ENCODE measurements at regions not wholly inside any gene's neighbourhood (a gene's known extent, or its start where the extent isn't known, plus 50 kb on each side); places are given as distances from the start of the nearest gene placed in this dataset.

DNA sequence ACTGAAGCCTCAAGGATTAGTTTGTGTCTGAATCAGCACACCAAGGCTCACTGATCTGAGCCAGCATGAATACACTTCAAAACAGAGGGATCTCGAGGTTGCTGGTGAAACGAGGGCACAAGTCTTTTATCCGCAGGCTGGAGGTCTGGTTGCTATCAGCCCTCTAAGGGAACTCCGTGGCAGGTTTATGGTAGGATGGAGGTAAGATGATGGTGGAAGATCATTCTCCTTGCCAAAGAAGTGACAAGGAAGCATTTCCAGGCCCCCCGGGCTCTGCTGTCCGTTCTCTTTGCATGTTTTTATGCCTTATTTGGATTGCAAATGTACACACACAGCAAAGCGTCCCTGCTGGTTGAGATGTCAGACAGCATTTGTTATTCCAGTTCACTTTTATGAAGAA, 268.3 kb downstream of the ARHGAP12 start:
- POLR2A ChIA-PET = no interaction called here
- TF ChIP-seq FOXK2 (IDR thresholded peaks at IDR 0.05) (no peak), BHLHE40 (IDR thresholded peaks at IDR 0.05; ENCODE audit: borderline replicate concordance) (no peak), CTBP1 (IDR thresholded peaks at IDR 0.05; ENCODE audit: borderline replicate concordance) (no peak), L3MBTL2 (conservative IDR thresholded peaks at IDR 0.05) (no peak), ELF4 (IDR thresholded peaks at IDR 0.05) (no peak), LEF1 (IDR thresholded peaks at IDR 0.05; ENCODE audit: borderline replicate concordance) (no peak), ZNF384 (IDR thresholded peaks at IDR 0.05) (no peak), ARNT (IDR thresholded peaks at IDR 0.05) (no peak), SP1 (IDR thresholded peaks at IDR 0.05) (no peak), NFRKB (IDR thresholded peaks at IDR 0.05) (no peak), HDGF (IDR thresholded peaks at IDR 0.05; ENCODE audit: borderline replicate concordance) (no peak), SUZ12 (IDR thresholded peaks at IDR 0.05) (no peak), FOXM1 (IDR thresholded peaks at IDR 0.05; ENCODE audit: borderline replicate concordance) (no peak), FOXA1 (IDR thresholded peaks at IDR 0.05) (no peak), TARDBP (IDR thresholded peaks at IDR 0.05) (no peak)
- TF ChIP-seq, protein P1, sequence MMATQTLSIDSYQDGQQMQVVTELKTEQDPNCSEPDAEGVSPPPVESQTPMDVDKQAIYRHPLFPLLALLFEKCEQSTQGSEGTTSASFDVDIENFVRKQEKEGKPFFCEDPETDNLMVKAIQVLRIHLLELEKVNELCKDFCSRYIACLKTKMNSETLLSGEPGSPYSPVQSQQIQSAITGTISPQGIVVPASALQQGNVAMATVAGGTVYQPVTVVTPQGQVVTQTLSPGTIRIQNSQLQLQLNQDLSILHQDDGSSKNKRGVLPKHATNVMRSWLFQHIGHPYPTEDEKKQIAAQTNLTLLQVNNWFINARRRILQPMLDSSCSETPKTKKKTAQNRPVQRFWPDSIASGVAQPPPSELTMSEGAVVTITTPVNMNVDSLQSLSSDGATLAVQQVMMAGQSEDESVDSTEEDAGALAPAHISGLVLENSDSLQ (IDR thresholded peaks at IDR 0.05) = no peak
- no peak for DNase-seq (ENCODE audit: extremely low spot score)
- CTCF ChIA-PET = no interaction called here

DNA sequence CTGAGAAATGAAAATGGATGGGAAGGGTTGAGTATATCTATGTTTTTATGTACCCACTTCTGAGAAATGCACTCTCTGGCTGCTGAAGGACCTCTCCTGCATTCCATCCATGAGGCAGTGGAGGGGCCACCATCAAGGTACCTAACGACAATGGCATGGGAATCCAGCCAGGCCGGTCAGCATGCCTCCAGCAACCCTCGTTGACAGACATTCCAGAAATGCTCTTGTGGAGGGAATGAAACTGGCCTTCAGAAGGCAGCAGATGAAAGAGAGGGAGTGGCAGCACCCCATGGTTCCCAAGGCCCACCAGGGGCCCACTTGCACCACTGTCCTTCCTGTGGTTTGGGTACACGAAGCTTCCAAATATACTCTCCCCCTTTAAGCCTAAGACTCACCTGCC, 269.0 kb downstream of the ARHGAP12 start:
- ChIA-PET CTCF (no interaction called here), POLR2A (no interaction called here)
- TF ChIP-seq HDGF (IDR thresholded peaks at IDR 0.05; ENCODE audit: borderline replicate concordance) (no peak), CTBP1 (IDR thresholded peaks at IDR 0.05; ENCODE audit: borderline replicate concordance) (no peak), FOXK2 (IDR thresholded peaks at IDR 0.05) (no peak), ARNT (IDR thresholded peaks at IDR 0.05) (no peak), SP1 (IDR thresholded peaks at IDR 0.05) (no peak), NFRKB (IDR thresholded peaks at IDR 0.05) (no peak), FOXM1 (IDR thresholded peaks at IDR 0.05; ENCODE audit: borderline replicate concordance) (no peak), L3MBTL2 (conservative IDR thresholded peaks at IDR 0.05) (no peak), BHLHE40 (IDR thresholded peaks at IDR 0.05; ENCODE audit: borderline replicate concordance) (no peak), LEF1 (IDR thresholded peaks at IDR 0.05; ENCODE audit: borderline replicate concordance) (no peak), FOXA1 (IDR thresholded peaks at IDR 0.05) (no peak), ZNF384 (IDR thresholded peaks at IDR 0.05) (no peak), TARDBP (IDR thresholded peaks at IDR 0.05) (no peak), SUZ12 (IDR thresholded peaks at IDR 0.05) (no peak), ELF4 (IDR thresholded peaks at IDR 0.05) (no peak)
- TF ChIP-seq, protein P1 (IDR thresholded peaks at IDR 0.05) = no peak
- no peak for DNase-seq (ENCODE audit: extremely low spot score)

DNA sequence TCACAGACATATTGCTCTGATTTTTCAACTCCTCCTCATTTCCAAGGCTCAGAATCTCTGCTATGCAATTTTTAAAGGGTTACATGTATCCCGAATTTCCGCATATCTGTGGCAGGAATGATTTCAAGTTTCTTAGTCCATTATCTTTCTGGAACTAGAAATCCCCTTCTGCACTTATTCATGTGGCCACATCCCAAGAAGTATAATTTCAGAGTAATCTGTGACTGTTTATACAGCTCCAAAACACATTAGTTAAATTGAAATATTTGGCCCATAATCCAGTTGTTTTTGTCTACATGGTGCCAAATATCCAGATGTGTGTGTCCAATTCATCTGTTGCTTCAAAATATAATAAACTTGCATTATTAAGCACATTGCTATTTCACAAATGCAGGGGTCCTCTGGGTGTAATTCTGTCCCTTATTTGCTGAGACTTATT, 271.2 kb downstream of the ARHGAP12 start:
- ChIA-PET POLR2A (no interaction called here), CTCF (no interaction called here)
- DNase-seq (ENCODE audit: extremely low spot score) = no peak
- no peak for TF ChIP-seq BHLHE40 (IDR thresholded peaks at IDR 0.05; ENCODE audit: borderline replicate concordance)
- no peak for TF ChIP-seq LEF1 (IDR thresholded peaks at IDR 0.05; ENCODE audit: borderline replicate concordance)
- TF ChIP-seq, protein P1 (IDR thresholded peaks at IDR 0.05) = no peak
- TF ChIP-seq FOXM1 (IDR thresholded peaks at IDR 0.05; ENCODE audit: borderline replicate concordance) = no peak
- no peak for TF ChIP-seq HDGF (IDR thresholded peaks at IDR 0.05; ENCODE audit: borderline replicate concordance)
- no peak for TF ChIP-seq ZNF384 (IDR thresholded peaks at IDR 0.05)
- TF ChIP-seq FOXA1 (IDR thresholded peaks at IDR 0.05) = no peak
- no peak for TF ChIP-seq L3MBTL2 (conservative IDR thresholded peaks at IDR 0.05)
- TF ChIP-seq NFRKB (IDR thresholded peaks at IDR 0.05) = no peak
- TF ChIP-seq TARDBP (IDR thresholded peaks at IDR 0.05) = no peak
- TF ChIP-seq FOXK2 (IDR thresholded peaks at IDR 0.05) = no peak
- no peak for TF ChIP-seq SUZ12 (IDR thresholded peaks at IDR 0.05)
- TF ChIP-seq SP1 (IDR thresholded peaks at IDR 0.05) = no peak
- no peak for TF ChIP-seq CTBP1 (IDR thresholded peaks at IDR 0.05; ENCODE audit: borderline replicate concordance)
- TF ChIP-seq ELF4 (IDR thresholded peaks at IDR 0.05) = no peak
- TF ChIP-seq ARNT (IDR thresholded peaks at IDR 0.05) = no peak

DNA sequence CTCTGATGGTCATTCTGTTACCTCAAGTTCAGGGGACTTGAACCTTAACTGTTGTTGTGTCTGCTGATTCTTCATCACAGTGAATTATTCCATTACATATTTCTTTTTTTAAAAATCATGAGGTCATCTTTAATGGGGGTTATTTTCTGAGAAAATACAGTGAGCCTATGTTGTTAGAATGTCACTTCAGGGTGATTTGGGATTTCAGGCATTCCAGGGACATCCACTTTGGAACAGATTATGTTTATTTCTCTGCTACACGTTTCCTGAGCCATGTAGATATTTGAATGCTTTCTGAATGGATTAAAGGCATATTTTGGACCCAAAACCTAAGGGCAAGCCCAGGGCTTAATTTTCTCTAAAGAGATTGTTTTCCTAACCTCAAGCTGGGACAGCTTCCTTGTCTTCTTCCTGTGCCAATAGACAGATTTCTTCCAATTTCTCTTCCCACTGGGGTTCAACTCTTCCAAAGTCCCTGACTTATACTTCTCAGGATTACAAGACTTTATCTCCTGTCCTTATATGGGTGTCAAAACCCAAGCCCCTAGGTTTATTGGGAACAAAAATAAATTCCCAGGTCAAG, 271.7 kb downstream of the ARHGAP12 start:
- POLR2A ChIA-PET = no interaction called here
- TF ChIP-seq FOXA1 (IDR thresholded peaks at IDR 0.05) = no peak
- TF ChIP-seq, protein P1 (IDR thresholded peaks at IDR 0.05) = no peak
- no peak for TF ChIP-seq HDGF (IDR thresholded peaks at IDR 0.05; ENCODE audit: borderline replicate concordance)
- TF ChIP-seq FOXM1 (IDR thresholded peaks at IDR 0.05; ENCODE audit: borderline replicate concordance) = no peak
- no peak for TF ChIP-seq LEF1 (IDR thresholded peaks at IDR 0.05; ENCODE audit: borderline replicate concordance)
- no peak for TF ChIP-seq TARDBP (IDR thresholded peaks at IDR 0.05)
- TF ChIP-seq NFRKB (IDR thresholded peaks at IDR 0.05) = no peak
- TF ChIP-seq BHLHE40 (IDR thresholded peaks at IDR 0.05; ENCODE audit: borderline replicate concordance) = no peak
- TF ChIP-seq CTBP1 (IDR thresholded peaks at IDR 0.05; ENCODE audit: borderline replicate concordance) = no peak
- TF ChIP-seq L3MBTL2 (conservative IDR thresholded peaks at IDR 0.05) = no peak
- TF ChIP-seq ELF4 (IDR thresholded peaks at IDR 0.05) = no peak
- TF ChIP-seq SP1 (IDR thresholded peaks at IDR 0.05) = no peak
- no peak for TF ChIP-seq ARNT (IDR thresholded peaks at IDR 0.05)
- TF ChIP-seq ZNF384 (IDR thresholded peaks at IDR 0.05) = no peak
- no peak for TF ChIP-seq SUZ12 (IDR thresholded peaks at IDR 0.05)
- TF ChIP-seq FOXK2 (IDR thresholded peaks at IDR 0.05) = no peak
- CTCF ChIA-PET = no interaction called here
- DNase-seq (ENCODE audit: extremely low spot score) = no peak

DNA sequence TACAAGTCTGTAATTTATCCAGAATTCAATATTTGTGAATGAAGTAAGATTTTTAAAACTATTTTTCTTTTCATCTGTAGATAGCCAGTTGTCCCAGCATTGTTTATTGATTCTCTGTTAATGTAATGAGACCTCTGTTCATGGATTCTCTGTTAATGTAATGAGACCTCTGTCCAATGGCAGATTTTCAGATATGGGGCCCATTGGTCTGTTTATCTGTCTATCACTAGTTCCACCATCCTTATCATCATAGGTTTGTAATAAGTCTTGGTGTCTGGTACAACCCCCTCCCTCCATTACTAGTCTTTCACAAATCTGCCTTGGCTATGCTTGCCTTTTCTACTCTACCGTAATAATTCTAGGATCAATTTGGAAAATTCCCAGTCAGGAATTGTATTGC, 276.6 kb downstream of the ARHGAP12 start:
- no peak for DNase-seq (ENCODE audit: extremely low spot score)
- ChIA-PET CTCF (no interaction called here), POLR2A (no interaction called here)
- TF ChIP-seq ARNT (IDR thresholded peaks at IDR 0.05) (no peak), FOXA1 (IDR thresholded peaks at IDR 0.05) (no peak), NFRKB (IDR thresholded peaks at IDR 0.05) (no peak), FOXK2 (IDR thresholded peaks at IDR 0.05) (no peak), SUZ12 (IDR thresholded peaks at IDR 0.05) (no peak), FOXM1 (IDR thresholded peaks at IDR 0.05; ENCODE audit: borderline replicate concordance) (no peak), ZNF384 (IDR thresholded peaks at IDR 0.05) (no peak), L3MBTL2 (conservative IDR thresholded peaks at IDR 0.05) (no peak), LEF1 (IDR thresholded peaks at IDR 0.05; ENCODE audit: borderline replicate concordance) (no peak), SP1 (IDR thresholded peaks at IDR 0.05) (no peak), BHLHE40 (IDR thresholded peaks at IDR 0.05; ENCODE audit: borderline replicate concordance) (no peak), TARDBP (IDR thresholded peaks at IDR 0.05) (no peak), HDGF (IDR thresholded peaks at IDR 0.05; ENCODE audit: borderline replicate concordance) (no peak), CTBP1 (IDR thresholded peaks at IDR 0.05; ENCODE audit: borderline replicate concordance) (no peak), ELF4 (IDR thresholded peaks at IDR 0.05) (no peak)
- TF ChIP-seq, protein P1 (IDR thresholded peaks at IDR 0.05) = no peak
